Neural progenitor cell (in vitro differentiated cells): ENCODE measurements at regions not wholly inside any gene's neighbourhood (a gene's known extent, or its start where the extent isn't known, plus 50 kb on each side); places are given as distances from the start of the nearest gene placed in this dataset.

Experiments used
- DNase-seq: peaks from one replicate; pipeline ENCODE4 v3.0.0-alpha.2; 2016; ENCODE audit warnings: low spot score
- H2AFZ ChIP-seq: fragments of 200-600 bp; sonication (generic); replicated peaks from 2 replicates; pipeline ENCODE4 v1.6.1; 2016; ENCODE audit warnings: antibody characterized with exemption
- H3F3A ChIP-seq: fragments of 200-600 bp; sonication (generic); 2 replicates; pipeline ENCODE4 v1.6.1; 2016; ENCODE audit warnings: antibody characterized with exemption, low read depth
- H3K27ac ChIP-seq: fragments of 200-600 bp; sonication (generic); 2 replicates; pipeline ENCODE4 v1.5.1; 2016; ENCODE audit warnings: mild to moderate bottlenecking
- H3K27me3 ChIP-seq: fragments of 200-600 bp; sonication (generic); 2 replicates; pipeline ENCODE4 v1.6.1; 2016; ENCODE audit warnings: mild to moderate bottlenecking, moderate library complexity
- H3K36me3 ChIP-seq: fragments of 200-600 bp; sonication (generic); 2 replicates; pipeline ENCODE4 v1.5.1; 2016
- H3K4me1 ChIP-seq: fragments of 200-600 bp; sonication (generic); 2 replicates; pipeline ENCODE4 v1.6.1; 2016; ENCODE audit warnings: mixed run types
- H3K4me2 ChIP-seq: fragments of 200-600 bp; sonication (generic); 2 replicates; pipeline ENCODE4 v1.6.1; 2016
- H3K4me3 ChIP-seq: fragments of 200-600 bp; sonication (generic); 2 replicates; pipeline ENCODE4 v1.5.1; 2016
- H3K79me2 ChIP-seq: fragments of 200-600 bp; sonication (generic); 2 replicates; pipeline ENCODE4 v1.6.1; 2016; ENCODE audit warnings: low read depth
- H3K9ac ChIP-seq: fragments of 200-600 bp; sonication (generic); 2 replicates; pipeline ENCODE4 v1.6.1; 2016
- H3K9me3 ChIP-seq: fragments of 200-600 bp; sonication (generic); 2 replicates; pipeline ENCODE4 v1.5.1; 2016; ENCODE audit warnings: low read depth
- H4K20me1 ChIP-seq: fragments of 200-600 bp; sonication (generic); 2 replicates; pipeline ENCODE4 v1.6.1; 2016; ENCODE audit warnings: low read depth
- H3K27ac Mint-ChIP-seq: 3 replicates; pipeline ENCODE4 v1.8.0; 2021; ENCODE audit warnings: mixed read lengths
- H3K27me3 Mint-ChIP-seq: 2 replicates; pipeline ENCODE4 v1.8.0; 2022; ENCODE audit warnings: low read depth, mild to moderate bottlenecking, inconsistent platforms, moderate library complexity, mixed read lengths; ENCODE audit not compliant: insufficient read depth
- H3K36me3 Mint-ChIP-seq: 3 replicates; pipeline ENCODE4 v1.8.0; 2021; ENCODE audit warnings: mixed read lengths
- H3K4me1 Mint-ChIP-seq: 3 replicates; pipeline ENCODE4 v1.8.0; 2021; ENCODE audit warnings: mixed read lengths
- H3K4me3 Mint-ChIP-seq: 3 replicates; pipeline ENCODE4 v1.8.0; 2021; ENCODE audit warnings: mild to moderate bottlenecking, moderate library complexity, mixed read lengths
- H3K9me3 Mint-ChIP-seq: 3 replicates; pipeline ENCODE4 v1.8.0; 2020; ENCODE audit warnings: mixed read lengths
- CTCF ChIP-seq: fragments of 200-600 bp; sonication (generic); IDR thresholded peaks from 2 replicates; pipeline ENCODE4 v1.5.1; 2017; ENCODE audit warnings: antibody characterized with exemption, mild to moderate bottlenecking
- EZH2 ChIP-seq: fragments of 200-600 bp; sonication (generic); IDR thresholded peaks from 2 replicates; pipeline ENCODE4 v1.6.1; 2017; ENCODE audit warnings: antibody characterized with exemption, mild to moderate bottlenecking, moderate library complexity
- EZH2phosphoT487 ChIP-seq: fragments of 200-600 bp; sonication (generic); IDR thresholded peaks from 2 replicates; pipeline ENCODE4 v1.6.1; 2017; ENCODE audit warnings: antibody characterized with exemption

- Mint-ChIP-seq H3K27me3 (peaks cover 3% of the 10 kb centered on the region), H3K9me3 (no peaks in the 10 kb centered on the region), H3K36me3 (no peaks in the 10 kb centered on the region), H3K4me3 (no peak overlapping the region), H3K27ac (no peak overlapping the region), H3K4me1 (no peaks in the 10 kb centered on the region)
- no peak overlapping the region for H3K4me3 ChIP-seq
- H3K27me3 ChIP-seq: no peaks in the 10 kb centered on the region
- TF ChIP-seq EZH2 (no peak), EZH2phosphoT487 (no peak), CTCF (no peak)
- no peak overlapping the region for H3K9ac ChIP-seq
- H3K4me1 ChIP-seq: no peaks in the 10 kb centered on the region
- H3K4me2 ChIP-seq: no peak overlapping the region
- no peak for DNase-seq
- H3K36me3 ChIP-seq: no peaks in the 10 kb centered on the region
- H3K9me3 ChIP-seq: no peaks in the 10 kb centered on the region
- H2AFZ ChIP-seq: no peak overlapping the region
- no peaks in the 10 kb centered on the region for H3K79me2 ChIP-seq
- H3F3A ChIP-seq: no peaks in the 10 kb centered on the region
- no peak overlapping the region for H3K27ac ChIP-seq
- no peaks in the 10 kb centered on the region for H4K20me1 ChIP-seq
These were observed 1315.1 kb downstream of the SUCLG1 start for GRCh38 chr2:83143946-83144345.

- Histone ChIP-seq H3K36me3 (no peaks in the 10 kb centered on the region), H3K9ac (no peak overlapping the region), H3K4me2 (no peak overlapping the region), H3K27ac (no peak overlapping the region), H3K79me2 (no peaks in the 10 kb centered on the region), H3K9me3 (no peaks in the 10 kb centered on the region), H2AFZ (no peak overlapping the region), H3K4me3 (no peak overlapping the region), H4K20me1 (no peaks in the 10 kb centered on the region), H3F3A (no peaks in the 10 kb centered on the region), H3K27me3 (no peaks in the 10 kb centered on the region), H3K4me1 (no peaks in the 10 kb centered on the region)
- Mint-ChIP-seq H3K4me3 (no peak overlapping the region), H3K27ac (no peak overlapping the region), H3K4me1 (no peaks in the 10 kb centered on the region), H3K27me3 (peaks cover 3% of the 10 kb centered on the region), H3K36me3 (no peaks in the 10 kb centered on the region), H3K9me3 (no peaks in the 10 kb centered on the region)
- TF ChIP-seq EZH2phosphoT487 (no peak), CTCF (no peak), EZH2 (no peak)
- no peak for DNase-seq
These were observed 1316.1 kb downstream of the SUCLG1 start for GRCh38 chr2:83142934-83143333.

GRCh38 chr2:83115606-83116005 lies 1343.5 kb downstream of the SUCLG1 start:
- Histone ChIP-seq H3K9ac (no peak overlapping the region), H3K4me1 (no peaks in the 10 kb centered on the region), H3F3A (no peaks in the 10 kb centered on the region), H3K79me2 (no peaks in the 10 kb centered on the region), H3K9me3 (no peaks in the 10 kb centered on the region), H4K20me1 (no peaks in the 10 kb centered on the region), H3K27ac (no peak overlapping the region), H3K27me3 (no peaks in the 10 kb centered on the region), H3K4me3 (no peak overlapping the region), H3K4me2 (no peak overlapping the region), H2AFZ (no peak overlapping the region), H3K36me3 (no peaks in the 10 kb centered on the region)
- no peak for TF ChIP-seq EZH2phosphoT487
- TF ChIP-seq CTCF: no peak
- TF ChIP-seq EZH2: no peak
- Mint-ChIP-seq H3K27ac (no peak overlapping the region), H3K4me1 (no peaks in the 10 kb centered on the region), H3K36me3 (no peaks in the 10 kb centered on the region), H3K4me3 (no peak overlapping the region), H3K9me3 (no peaks in the 10 kb centered on the region), H3K27me3 (no peaks in the 10 kb centered on the region)
- no peak for DNase-seq

GRCh38 chr2:83115155-83115554 lies 1343.9 kb downstream of the SUCLG1 start:
- Histone ChIP-seq H3K9ac (no peak overlapping the region), H3K9me3 (no peaks in the 10 kb centered on the region), H3K79me2 (no peaks in the 10 kb centered on the region), H3F3A (no peaks in the 10 kb centered on the region), H3K4me1 (no peaks in the 10 kb centered on the region), H3K4me2 (no peak overlapping the region), H3K4me3 (no peak overlapping the region), H4K20me1 (no peaks in the 10 kb centered on the region), H3K27ac (no peak overlapping the region), H2AFZ (no peak overlapping the region), H3K27me3 (no peaks in the 10 kb centered on the region), H3K36me3 (no peaks in the 10 kb centered on the region)
- no peak for TF ChIP-seq EZH2
- no peak for TF ChIP-seq EZH2phosphoT487
- TF ChIP-seq CTCF: no peak
- no peaks in the 10 kb centered on the region for H3K27me3 Mint-ChIP-seq
- no peaks in the 10 kb centered on the region for H3K9me3 Mint-ChIP-seq
- no peak overlapping the region for H3K4me3 Mint-ChIP-seq
- no peaks in the 10 kb centered on the region for H3K4me1 Mint-ChIP-seq
- DNase-seq: no peak
- no peaks in the 10 kb centered on the region for H3K36me3 Mint-ChIP-seq
- no peak overlapping the region for H3K27ac Mint-ChIP-seq
